ENCODE measurements at regions not wholly inside any gene's neighbourhood (a gene's known extent, or its start where the extent isn't known, plus 50 kb on each side); places are given as distances from the start of the nearest gene placed in this dataset.

GRCh38 chr3:41118461-41119390, 80.6 kb upstream of the CTNNB1 start:
- TF ChIP-seq EP300 (IDR thresholded peaks at IDR 0.05): no peak
- TF ChIP-seq CTCF (IDR thresholded peaks at IDR 0.05): no peak
- TF ChIP-seq POLR2A (IDR thresholded peaks at IDR 0.05): no peak
- TF ChIP-seq POLR2AphosphoS5 (IDR thresholded peaks at IDR 0.05): no peak
- H3K27ac ChIP-seq: no peak overlapping the region
- peaks cover 0 to 22% (median 7%) of the 10 kb centered on the region in 4 donors for H3K4me1 ChIP-seq
- intact Hi-C loops (cut with DNase I; ENCODE audit: low total_unique reads): no loop called here
- H3K27me3 ChIP-seq: no peaks in the 10 kb centered on the region
- WGBS, 5 donors: 58 to 70% (median 62%) methylated on average over 10 of the region's 10 CpGs
- no peak overlapping the region for H3K4me3 ChIP-seq
- H3K36me3 ChIP-seq: no peaks in the 10 kb centered on the region
- no peak for DNase-seq
- H3K9me3 ChIP-seq: no peaks in the 10 kb centered on the region

GRCh38 chr3:41120460-41120859, 78.8 kb upstream of the CTNNB1 start:
- peaks cover 0 to 22% (median 7%) of the 10 kb centered on the region in 4 donors for H3K4me1 ChIP-seq
- H3K9me3 ChIP-seq: peaks cover 0 to 7% (median 6%) of the 10 kb centered on the region in 4 donors
- WGBS, 5 donors: 74 to 88% (median 77%) methylated on average over 7 of the region's 7 CpGs
- peak overlapping the region in 2 of 5 donors; percentile 17 to 20 for H3K27ac ChIP-seq
- intact Hi-C loops (cut with DNase I; ENCODE audit: low total_unique reads): no loop called here
- no peak overlapping the region for H3K4me3 ChIP-seq
- no peaks in the 10 kb centered on the region for H3K36me3 ChIP-seq
- DNase-seq: peak in 1 of 2 donors; percentile 35
- TF ChIP-seq POLR2A (IDR thresholded peaks at IDR 0.05) (no peak), POLR2AphosphoS5 (IDR thresholded peaks at IDR 0.05) (no peak), CTCF (IDR thresholded peaks at IDR 0.05) (no peak), EP300 (IDR thresholded peaks at IDR 0.05) (no peak)
- no peaks in the 10 kb centered on the region for H3K27me3 ChIP-seq

GRCh38 chr3:41125258-41125657, 74.0 kb upstream of the CTNNB1 start:
- H3K27me3 ChIP-seq: no peaks in the 10 kb centered on the region
- WGBS, 5 donors: 75 to 94% (median 84%) methylated on average over 2 of the region's 2 CpGs
- peaks cover 0 to 30% (median 23%) of the 10 kb centered on the region in 4 donors for H3K9me3 ChIP-seq
- H3K27ac ChIP-seq: no peak overlapping the region
- no peaks in the 10 kb centered on the region for H3K4me1 ChIP-seq
- H3K36me3 ChIP-seq: no peaks in the 10 kb centered on the region
- H3K4me3 ChIP-seq: no peak overlapping the region
- intact Hi-C loops (cut with DNase I; ENCODE audit: low total_unique reads): no loop called here
- no peak for TF ChIP-seq CTCF (IDR thresholded peaks at IDR 0.05)
- no peak for TF ChIP-seq EP300 (IDR thresholded peaks at IDR 0.05)
- TF ChIP-seq POLR2A (IDR thresholded peaks at IDR 0.05): no peak
- TF ChIP-seq POLR2AphosphoS5 (IDR thresholded peaks at IDR 0.05): no peak
- no peak for DNase-seq

GRCh38 chr3:41126472-41126871, 72.8 kb upstream of the CTNNB1 start:
- WGBS, 5 donors: 87 to 98% (median 90%) methylated on average over 4 of the region's 4 CpGs
- no peaks in the 10 kb centered on the region for H3K36me3 ChIP-seq
- intact Hi-C loops (cut with DNase I; ENCODE audit: low total_unique reads): no loop called here

More at GRCh38 chr3:41126472-41126871, 72.8 kb upstream of the CTNNB1 start:
- H3K9me3 ChIP-seq: peaks cover 0 to 36% (median 28%) of the 10 kb centered on the region in 4 donors
- no peak for DNase-seq
- H3K27me3 ChIP-seq: no peaks in the 10 kb centered on the region
- no peak for TF ChIP-seq CTCF (IDR thresholded peaks at IDR 0.05)
- no peak for TF ChIP-seq EP300 (IDR thresholded peaks at IDR 0.05)
- H3K27ac ChIP-seq: no peak overlapping the region
- no peaks in the 10 kb centered on the region for H3K4me1 ChIP-seq
- H3K4me3 ChIP-seq: no peak overlapping the region
